Keratinocyte (primary cell): ENCODE measurements at regions not wholly inside any gene's neighbourhood (a gene's known extent, or its start where the extent isn't known, plus 50 kb on each side); places are given as distances from the start of the nearest gene placed in this dataset.

Experiments used
- DNase-seq: peaks from one replicate; pipeline ENCODE4 v3.0.0-alpha.2; 2011; ENCODE audit warnings: low read depth, missing footprints, low spot score
- FAIRE-seq: peaks from 2 replicates; lab custom pipeline; 2011; peaks lifted over from hg19 to GRCh38; lab: Jason Lieb, UNC
- H2AFZ ChIP-seq: 2 replicates; pipeline ENCODE4 v1.6.0; 2012; ENCODE audit warnings: low read length, control low read depth, inconsistent platforms; ENCODE audit not compliant: control insufficient read depth
- H3K27ac ChIP-seq: 2 replicates; pipeline ENCODE4 v1.5.1; 2011; ENCODE audit warnings: low read length; ENCODE audit not compliant: control insufficient read depth, insufficient read depth
- H3K27me3 ChIP-seq: 3 replicates; pipeline ENCODE4 v1.6.0; 2011; ENCODE audit warnings: low read length; ENCODE audit not compliant: control insufficient read depth, insufficient read depth; ENCODE audit errors: extremely low read depth
- H3K36me3 ChIP-seq, 2 experiments: 2 replicates in 1 of 2; 3 replicates in 1 of 2; pipeline ENCODE4 v1.5.1; 2011; ENCODE audit warnings: low read length in 2 of 2, mild to moderate bottlenecking in 1 of 2; ENCODE audit not compliant: control insufficient read depth in 2 of 2, insufficient read depth in 2 of 2; ENCODE audit errors: extremely low read depth in 1 of 2
- H3K4me1 ChIP-seq: 3 replicates; pipeline ENCODE4 v1.5.1; 2011; ENCODE audit warnings: low read length; ENCODE audit not compliant: control insufficient read depth, insufficient read depth; ENCODE audit errors: extremely low read depth
- H3K4me2 ChIP-seq: 3 replicates; pipeline ENCODE4 v1.6.0; 2011; ENCODE audit warnings: low read depth, low read length; ENCODE audit not compliant: control insufficient read depth, insufficient read depth; ENCODE audit errors: extremely low read depth
- H3K4me3 ChIP-seq, 3 experiments: fragments of 200-600 bp in 1 of 3; sonication (generic) in 1 of 3; 2 replicates in 2 of 3; 3 replicates in 1 of 3; pipeline ENCODE4 v1.5.1; 2011 to 2016; ENCODE audit warnings: low read length in 3 of 3, mild to moderate bottlenecking in 3 of 3, control low read depth in 2 of 3, inconsistent platforms in 1 of 3, low read depth in 1 of 3, mixed read lengths in 1 of 3, mixed run types in 1 of 3, moderate library complexity in 1 of 3; ENCODE audit not compliant: control insufficient read depth in 2 of 3, insufficient read depth in 2 of 3; ENCODE audit errors: extremely low read depth in 1 of 3
- H3K79me2 ChIP-seq: 2 replicates; pipeline ENCODE4 v1.6.0; 2012; ENCODE audit warnings: low read length; ENCODE audit not compliant: control insufficient read depth, insufficient read depth
- H3K9ac ChIP-seq: 3 replicates; pipeline ENCODE4 v1.6.0; 2011; ENCODE audit warnings: low read length; ENCODE audit not compliant: control insufficient read depth, insufficient read depth; ENCODE audit errors: extremely low read depth
- H3K9me1 ChIP-seq: 3 replicates; pipeline ENCODE4 v1.6.0; 2011; ENCODE audit warnings: low read length; ENCODE audit not compliant: control insufficient read depth, insufficient read depth; ENCODE audit errors: extremely low read depth
- H3K9me3 ChIP-seq: 2 replicates; pipeline ENCODE4 v1.5.1; 2012; ENCODE audit warnings: low read depth, low read length; ENCODE audit not compliant: control insufficient read depth
- H4K20me1 ChIP-seq: 3 replicates; pipeline ENCODE4 v1.6.0; 2011; ENCODE audit warnings: low read length; ENCODE audit not compliant: control insufficient read depth, insufficient read depth; ENCODE audit errors: extremely low read depth
- EZH2 ChIP-seq: IDR thresholded peaks from one replicate; pipeline ENCODE4 v1.6.1; 2012; ENCODE audit warnings: inconsistent platforms, mild to moderate bottlenecking, low read length, moderate library complexity
- dilution Hi-C: fragments of 300-500 bp; cut with MboI; formaldehyde crosslinking; loops from one replicate; pipeline ENCODE4 v1.7.0; 2020; ENCODE audit warnings: low sequenced_read_pairs; ENCODE audit not compliant: extremely low pct_ligation_motif_present
- TF ChIP-seq, protein P1 (sequence below), 3 experiments: IDR thresholded peaks in 1 of 3; conservative IDR thresholded peaks in 1 of 3; optimal IDR thresholded peaks in 1 of 3; 2 replicates in 2 of 3; 3 replicates in 1 of 3; pipeline versions ENCODE3 to v1.5.1; 2011; ENCODE audit warnings: low read length in 3 of 3, mild to moderate bottlenecking in 3 of 3, moderate library complexity in 2 of 3, control low read depth in 1 of 3, inconsistent platforms in 1 of 3; ENCODE audit not compliant: insufficient read depth in 2 of 3; ENCODE audit errors: extremely low read depth in 1 of 3

GRCh38 chr21:18478513-18478912, 74.9 kb upstream of the TMPRSS15 start:
- Histone ChIP-seq H2AFZ (no peak overlapping the region), H3K4me2 (no peak overlapping the region), H3K9ac (no peak overlapping the region), H3K9me3 (no peaks in the 10 kb centered on the region), H3K27ac (no peak overlapping the region), H4K20me1 (no peaks in the 10 kb centered on the region), H3K79me2 (no peaks in the 10 kb centered on the region), H3K36me3 (no peaks in the 10 kb centered on the region), H3K4me3 (no peak overlapping the region), H3K9me1 (no peaks in the 10 kb centered on the region), H3K27me3 (no peaks in the 10 kb centered on the region), H3K4me1 (no peaks in the 10 kb centered on the region)
- dilution Hi-C loops = no loop called here
- no peak for DNase-seq
- TF ChIP-seq EZH2 = no peak
- TF ChIP-seq, protein P1, sequence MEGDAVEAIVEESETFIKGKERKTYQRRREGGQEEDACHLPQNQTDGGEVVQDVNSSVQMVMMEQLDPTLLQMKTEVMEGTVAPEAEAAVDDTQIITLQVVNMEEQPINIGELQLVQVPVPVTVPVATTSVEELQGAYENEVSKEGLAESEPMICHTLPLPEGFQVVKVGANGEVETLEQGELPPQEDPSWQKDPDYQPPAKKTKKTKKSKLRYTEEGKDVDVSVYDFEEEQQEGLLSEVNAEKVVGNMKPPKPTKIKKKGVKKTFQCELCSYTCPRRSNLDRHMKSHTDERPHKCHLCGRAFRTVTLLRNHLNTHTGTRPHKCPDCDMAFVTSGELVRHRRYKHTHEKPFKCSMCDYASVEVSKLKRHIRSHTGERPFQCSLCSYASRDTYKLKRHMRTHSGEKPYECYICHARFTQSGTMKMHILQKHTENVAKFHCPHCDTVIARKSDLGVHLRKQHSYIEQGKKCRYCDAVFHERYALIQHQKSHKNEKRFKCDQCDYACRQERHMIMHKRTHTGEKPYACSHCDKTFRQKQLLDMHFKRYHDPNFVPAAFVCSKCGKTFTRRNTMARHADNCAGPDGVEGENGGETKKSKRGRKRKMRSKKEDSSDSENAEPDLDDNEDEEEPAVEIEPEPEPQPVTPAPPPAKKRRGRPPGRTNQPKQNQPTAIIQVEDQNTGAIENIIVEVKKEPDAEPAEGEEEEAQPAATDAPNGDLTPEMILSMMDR (optimal IDR thresholded peaks at IDR 0.05 in 1 of 3, IDR thresholded peaks at IDR 0.05 in 1 of 3, conservative IDR thresholded peaks at IDR 0.05 in 1 of 3; ENCODE audit: extremely low read depth in 1 of 3, insufficient read depth in 2 of 3, low read length in 3 of 3) = no peak
- no peak for FAIRE-seq

DNA sequence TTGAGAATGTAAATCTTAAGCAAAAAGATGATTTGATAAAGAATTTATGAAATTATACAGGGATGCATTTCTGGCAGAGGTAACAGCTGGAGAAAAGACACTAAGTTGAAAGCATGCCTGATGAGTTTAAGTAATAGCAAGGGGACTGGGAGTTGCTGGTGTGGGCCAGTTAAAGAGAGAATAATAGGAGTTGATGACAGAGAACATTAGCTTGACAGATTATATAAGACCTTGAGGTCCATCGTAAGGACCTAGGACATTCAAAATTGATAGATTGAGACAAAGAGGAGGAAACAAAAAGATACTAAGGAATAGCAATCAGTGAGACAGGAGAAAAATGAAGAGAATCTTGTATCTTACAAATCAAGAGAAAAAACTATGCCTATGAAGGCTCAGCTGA, 84.7 kb upstream of the TMPRSS15 start:
- Histone ChIP-seq H3K4me1 (no peaks in the 10 kb centered on the region), H3K36me3 (no peaks in the 10 kb centered on the region), H2AFZ (no peak overlapping the region), H3K27ac (no peak overlapping the region), H3K9me1 (no peaks in the 10 kb centered on the region), H3K27me3 (no peaks in the 10 kb centered on the region), H3K9me3 (no peaks in the 10 kb centered on the region), H3K4me2 (no peak overlapping the region), H3K4me3 (no peak overlapping the region), H4K20me1 (no peaks in the 10 kb centered on the region), H3K9ac (no peak overlapping the region), H3K79me2 (no peaks in the 10 kb centered on the region)
- FAIRE-seq (no peak), DNase-seq (no peak)
- dilution Hi-C loops = no loop called here
- no peak for TF ChIP-seq EZH2
- TF ChIP-seq, protein P1 (optimal IDR thresholded peaks at IDR 0.05 in 1 of 3, IDR thresholded peaks at IDR 0.05 in 1 of 3, conservative IDR thresholded peaks at IDR 0.05 in 1 of 3; ENCODE audit: extremely low read depth in 1 of 3, insufficient read depth in 2 of 3, low read length in 3 of 3) = no peak
